ENCODE measurements at regions not wholly inside any gene's neighbourhood (a gene's known extent, or its start where the extent isn't known, plus 50 kb on each side); places are given as distances from the start of the nearest gene placed in this dataset.

- 46 to 57% methylated on average over 3 to 19 of the region's 19 CpGs for WGBS, 2 donors (ENCODE audit: low coverage in 1 of 2)
- H3K27me3 ChIP-seq: no peaks in the 10 kb centered on the region
- no peaks in the 10 kb centered on the region for H3K9me3 ChIP-seq
- intact Hi-C loops (cut with DNase I; ENCODE audit: low total_unique reads) (no loop called here), in situ Hi-C loops (cut with MboI; ENCODE audit: low pct_ligation_motif_present in 1 of 4, low pct_unique_long_range_greater_than_20kb in 1 of 4, low sequenced_read_pairs in 3 of 4) (no loop called here)
- peak overlapping the region; percentile 72 to 90 (median 83) for H3K27ac ChIP-seq
- H3K36me3 ChIP-seq: no peaks in the 10 kb centered on the region
- peak; percentile 71 for DNase-seq
- peak; percentile 57 for TF ChIP-seq EP300 (IDR thresholded peaks at IDR 0.05; ENCODE audit: low read depth)
- TF ChIP-seq POLR2AphosphoS5 (IDR thresholded peaks at IDR 0.05): peak; percentile 76 to 80 (median 76)
- TF ChIP-seq POLR2A (IDR thresholded peaks at IDR 0.05): no peak
- TF ChIP-seq, protein P1, sequence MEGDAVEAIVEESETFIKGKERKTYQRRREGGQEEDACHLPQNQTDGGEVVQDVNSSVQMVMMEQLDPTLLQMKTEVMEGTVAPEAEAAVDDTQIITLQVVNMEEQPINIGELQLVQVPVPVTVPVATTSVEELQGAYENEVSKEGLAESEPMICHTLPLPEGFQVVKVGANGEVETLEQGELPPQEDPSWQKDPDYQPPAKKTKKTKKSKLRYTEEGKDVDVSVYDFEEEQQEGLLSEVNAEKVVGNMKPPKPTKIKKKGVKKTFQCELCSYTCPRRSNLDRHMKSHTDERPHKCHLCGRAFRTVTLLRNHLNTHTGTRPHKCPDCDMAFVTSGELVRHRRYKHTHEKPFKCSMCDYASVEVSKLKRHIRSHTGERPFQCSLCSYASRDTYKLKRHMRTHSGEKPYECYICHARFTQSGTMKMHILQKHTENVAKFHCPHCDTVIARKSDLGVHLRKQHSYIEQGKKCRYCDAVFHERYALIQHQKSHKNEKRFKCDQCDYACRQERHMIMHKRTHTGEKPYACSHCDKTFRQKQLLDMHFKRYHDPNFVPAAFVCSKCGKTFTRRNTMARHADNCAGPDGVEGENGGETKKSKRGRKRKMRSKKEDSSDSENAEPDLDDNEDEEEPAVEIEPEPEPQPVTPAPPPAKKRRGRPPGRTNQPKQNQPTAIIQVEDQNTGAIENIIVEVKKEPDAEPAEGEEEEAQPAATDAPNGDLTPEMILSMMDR (IDR thresholded peaks at IDR 0.05): peak in 1 of 5 experiments; percentile 9
- H3K4me1 ChIP-seq: peaks cover 7 to 22% (median 10%) of the 10 kb centered on the region in 4 donors
- H3K4me3 ChIP-seq: no peak overlapping the region
Measured at GRCh38 chr15:31236184-31237042, 90.2 kb upstream of the KLF13 start.

DNA sequence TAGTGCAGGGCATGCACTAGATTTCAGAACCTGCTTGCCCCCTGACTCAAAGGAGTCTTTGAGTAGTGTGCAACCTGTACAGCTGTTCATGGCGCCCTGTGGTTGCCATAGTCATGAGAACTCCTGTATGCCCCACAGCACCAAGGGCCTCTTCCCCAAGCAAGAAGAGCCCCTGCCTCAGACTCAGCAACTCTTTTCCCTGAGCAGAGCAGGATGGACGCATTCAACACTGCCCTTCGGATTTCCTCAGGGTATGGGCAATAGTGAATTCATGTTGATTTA lies 89.7 kb upstream of the KLF13 start:
- intact Hi-C loops (cut with DNase I; ENCODE audit: low total_unique reads) (no loop called here), in situ Hi-C loops (cut with MboI; ENCODE audit: low pct_ligation_motif_present in 1 of 4, low pct_unique_long_range_greater_than_20kb in 1 of 4, low sequenced_read_pairs in 3 of 4) (no loop called here)
- DNase-seq: no peak
- TF ChIP-seq POLR2A (IDR thresholded peaks at IDR 0.05) (no peak), EP300 (IDR thresholded peaks at IDR 0.05; ENCODE audit: low read depth) (no peak), POLR2AphosphoS5 (IDR thresholded peaks at IDR 0.05) (no peak)
- TF ChIP-seq, protein P1 (IDR thresholded peaks at IDR 0.05): no peak
- Histone ChIP-seq H3K36me3 (no peaks in the 10 kb centered on the region), H3K27ac (peak overlapping the region; percentile 72 to 90 (median 83)), H3K9me3 (no peaks in the 10 kb centered on the region), H3K27me3 (no peaks in the 10 kb centered on the region), H3K4me1 (peaks cover 7 to 22% (median 10%) of the 10 kb centered on the region in 4 donors), H3K4me3 (no peak overlapping the region)
- WGBS, 2 donors (ENCODE audit: low coverage in 1 of 2): 92 to 100% methylated on average over 1 to 3 of the region's 3 CpGs

DNA sequence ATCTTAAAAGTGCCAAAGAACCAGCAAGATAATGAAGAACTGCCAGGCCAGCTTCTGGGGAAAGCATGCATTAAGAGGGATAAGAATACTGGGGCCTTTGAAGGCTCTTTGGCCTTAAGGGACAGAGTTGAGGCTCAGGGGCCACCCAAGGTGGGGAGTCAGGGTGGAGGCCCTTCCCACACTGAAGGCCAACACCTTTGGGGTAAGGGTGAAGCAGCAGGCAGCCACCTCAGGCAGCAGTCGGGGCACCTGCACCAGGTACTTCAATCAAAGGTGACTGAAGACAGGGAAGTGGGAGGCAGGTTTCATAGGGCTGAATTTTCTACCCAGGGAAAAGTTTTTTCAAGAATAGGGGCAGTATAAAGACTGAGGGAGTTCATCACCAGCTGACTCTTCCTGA lies 87.7 kb upstream of the KLF13 start:
- H3K27ac ChIP-seq: no peak overlapping the region
- H3K4me3 ChIP-seq: no peak overlapping the region
- intact Hi-C loops (cut with DNase I; ENCODE audit: low total_unique reads): no loop called here

GRCh38 chr15:31239409-31239808 lies 87.2 kb upstream of the KLF13 start:
- H3K4me3 ChIP-seq: no peak overlapping the region
- 84% methylated on average over 4 of the region's 4 CpGs; no CpG with 5 or more reads in 1 of the 2 donors for WGBS, 2 donors (ENCODE audit: low coverage in 1 of 2)
- intact Hi-C loops (cut with DNase I; ENCODE audit: low total_unique reads) (no loop called here), in situ Hi-C loops (cut with MboI; ENCODE audit: low pct_ligation_motif_present in 1 of 4, low pct_unique_long_range_greater_than_20kb in 1 of 4, low sequenced_read_pairs in 3 of 4) (no loop called here)
- TF ChIP-seq POLR2A (IDR thresholded peaks at IDR 0.05) (no peak), POLR2AphosphoS5 (IDR thresholded peaks at IDR 0.05) (no peak), EP300 (IDR thresholded peaks at IDR 0.05; ENCODE audit: low read depth) (no peak)
- TF ChIP-seq, protein P1 (IDR thresholded peaks at IDR 0.05): no peak
- H3K36me3 ChIP-seq: no peaks in the 10 kb centered on the region
- peaks cover 7 to 22% (median 10%) of the 10 kb centered on the region in 4 donors for H3K4me1 ChIP-seq
- no peak for DNase-seq
- no peaks in the 10 kb centered on the region for H3K27me3 ChIP-seq
- no peaks in the 10 kb centered on the region for H3K9me3 ChIP-seq
- no peak overlapping the region for H3K27ac ChIP-seq

More for the DNA sequence above, 87.7 kb upstream of the KLF13 start:
- Histone ChIP-seq H3K4me1 (peaks cover 7 to 22% (median 10%) of the 10 kb centered on the region in 4 donors), H3K9me3 (no peaks in the 10 kb centered on the region), H3K36me3 (no peaks in the 10 kb centered on the region), H3K27me3 (no peaks in the 10 kb centered on the region)
- DNase-seq: no peak
- no peak for TF ChIP-seq EP300 (IDR thresholded peaks at IDR 0.05; ENCODE audit: low read depth)
- TF ChIP-seq POLR2A (IDR thresholded peaks at IDR 0.05): no peak
- in situ Hi-C loops (cut with MboI; ENCODE audit: low pct_ligation_motif_present in 1 of 4, low pct_unique_long_range_greater_than_20kb in 1 of 4, low sequenced_read_pairs in 3 of 4): no loop called here
- WGBS, 2 donors (ENCODE audit: low coverage in 1 of 2): 61% methylated on average over 1 of the region's 1 CpG; no CpG with 5 or more reads in 1 of the 2 donors

All from transverse colon (tissue), 4 donors.